Endothelial cell of umbilical vein (primary cell): ENCODE measurements at regions not wholly inside any gene's neighbourhood (a gene's known extent, or its start where the extent isn't known, plus 50 kb on each side); places are given as distances from the start of the nearest gene placed in this dataset.

Source experiments
- BruUV-seq: library from RNA; stranded (reverse); fragments of 400-500 nt; replicated peaks from 2 replicates; lab custom pipeline; 2021; lab: Mats Ljungman, UMichigan
- CTCF ChIA-PET: fragments of 300-600, 350-600 bp; sonication (Branson Sonifier 250); formaldehyde crosslinking; loops from one replicate; lab custom pipeline; 2021; ENCODE audit warnings: antibody characterized with exemption, inconsistent platforms; lab: Charles Lee
- POLR2A ChIA-PET: fragments of 300-600, 350-600 bp; sonication (Branson Sonifier 250); formaldehyde crosslinking; loops from one replicate; lab custom pipeline; 2021; ENCODE audit warnings: antibody characterized with exemption, inconsistent platforms; lab: Charles Lee
- DNase-seq: peaks from one replicate; pipeline ENCODE4 v3.0.0-alpha.2; 2011; ENCODE audit warnings: low read depth, low spot score
- FAIRE-seq: peaks from 2 replicates; lab custom pipeline; 2011; peaks lifted over from hg19 to GRCh38; lab: Jason Lieb, UNC
- H2AFZ ChIP-seq: 2 replicates; pipeline ENCODE4 v1.6.0; 2012; ENCODE audit warnings: low read depth, low read length, control low read depth, inconsistent platforms
- H3K27ac ChIP-seq: 2 replicates; pipeline ENCODE4 v1.5.1; 2011; ENCODE audit warnings: low read depth, mild to moderate bottlenecking, control low read depth, low read length, moderate library complexity; ENCODE audit not compliant: insufficient read depth
- H3K27me3 ChIP-seq, 2 experiments: 2 replicates each; pipeline versions ENCODE4 v1.6.0 to v1.6.1; 2011; ENCODE audit warnings: low read length in 2 of 2, mixed read lengths in 1 of 2; ENCODE audit not compliant: control insufficient read depth in 2 of 2, insufficient read depth in 2 of 2
- H3K36me3 ChIP-seq, 2 experiments: 2 replicates in 1 of 2; 3 replicates in 1 of 2; pipeline ENCODE4 v1.5.1; 2011; ENCODE audit warnings: low read length in 2 of 2, mild to moderate bottlenecking in 1 of 2, moderate library complexity in 1 of 2; ENCODE audit not compliant: control insufficient read depth in 2 of 2, insufficient read depth in 2 of 2; ENCODE audit errors: extremely low read depth in 1 of 2
- H3K4me1 ChIP-seq: 3 replicates; pipeline ENCODE4 v1.5.1; 2011; ENCODE audit warnings: mild to moderate bottlenecking, low read length; ENCODE audit not compliant: control insufficient read depth, insufficient read depth; ENCODE audit errors: extremely low read depth
- H3K4me2 ChIP-seq: 2 replicates; pipeline ENCODE4 v1.6.1; 2011; ENCODE audit warnings: low read length, control low read depth, mixed read lengths; ENCODE audit not compliant: insufficient read depth
- H3K4me3 ChIP-seq, 3 experiments: fragments of 200-600 bp in 1 of 3; sonication (generic), shearing (Covaris generic) in 1 of 3; replicated peaks in 1 of 3; 2 replicates each; pipeline ENCODE4 v1.5.1; 2011 to 2016; ENCODE audit warnings: control low read depth in 3 of 3, low read length in 3 of 3, mild to moderate bottlenecking in 2 of 3, inconsistent platforms in 1 of 3, low read depth in 1 of 3, moderate library complexity in 1 of 3; ENCODE audit not compliant: insufficient read depth in 1 of 3
- H3K79me2 ChIP-seq: 2 replicates; pipeline ENCODE4 v1.6.0; 2012; ENCODE audit warnings: low read length, inconsistent platforms; ENCODE audit not compliant: control insufficient read depth, insufficient read depth
- H3K9ac ChIP-seq: replicated peaks from 2 replicates; pipeline ENCODE3; 2011; ENCODE audit warnings: low read length, control low read depth; ENCODE audit not compliant: insufficient read depth; ENCODE audit errors: extremely low read depth
- H3K9me1 ChIP-seq: replicated peaks from 3 replicates; pipeline ENCODE4 v1.6.0; 2011; ENCODE audit warnings: mild to moderate bottlenecking, low read length; ENCODE audit not compliant: control insufficient read depth, insufficient read depth; ENCODE audit errors: extremely low read depth
- H3K9me3 ChIP-seq: replicated peaks from 2 replicates; pipeline ENCODE4 v1.5.1; 2012; ENCODE audit warnings: low read length, inconsistent platforms; ENCODE audit not compliant: control insufficient read depth, insufficient read depth
- H4K20me1 ChIP-seq: replicated peaks from 2 replicates; pipeline ENCODE3; 2011; ENCODE audit warnings: mild to moderate bottlenecking, low read length; ENCODE audit not compliant: control insufficient read depth, insufficient read depth; ENCODE audit errors: extremely low read depth
- EZH2 ChIP-seq: IDR thresholded peaks from 2 replicates; pipeline ENCODE4 v1.6.1; 2012; ENCODE audit warnings: borderline replicate concordance, low read depth, mild to moderate bottlenecking, moderate library complexity, low read length, inconsistent platforms; ENCODE audit not compliant: severe bottlenecking
- FOS ChIP-seq: IDR thresholded peaks from 2 replicates; pipeline ENCODE4 v1.6.1; 2011; ENCODE audit warnings: mild to moderate bottlenecking, low read length, moderate library complexity, borderline replicate concordance; ENCODE audit not compliant: insufficient read depth
- GATA2 ChIP-seq: IDR thresholded peaks from 2 replicates; pipeline ENCODE4 v1.7.0; 2011; ENCODE audit warnings: low read depth, mild to moderate bottlenecking, moderate library complexity, mixed read lengths, low read length; ENCODE audit not compliant: insufficient read length, insufficient read depth
- JUN ChIP-seq: IDR thresholded peaks from 2 replicates; pipeline ENCODE4 v1.6.1; 2011; ENCODE audit warnings: borderline replicate concordance, low read depth; ENCODE audit not compliant: insufficient read length, insufficient read depth
- MYC ChIP-seq: IDR thresholded peaks from one replicate; pipeline ENCODE4 v1.6.1; 2011; ENCODE audit warnings: mild to moderate bottlenecking, low read depth, low read length
- POLR2A ChIP-seq: IDR thresholded peaks from 2 replicates; pipeline ENCODE4 v1.6.1; 2012; ENCODE audit warnings: low read depth, mild to moderate bottlenecking, control low read depth, low read length
- POLR2AphosphoS5 ChIP-seq: IDR thresholded peaks from 2 replicates; pipeline ENCODE4 v1.6.1; 2012; ENCODE audit warnings: low read depth, mild to moderate bottlenecking, control low read depth, low read length, moderate library complexity; ENCODE audit not compliant: insufficient read depth
- dilution Hi-C: fragments of 300-500 bp; cut with MboI; formaldehyde crosslinking; loops from one replicate; pipeline ENCODE4 v1.15.0; 2019; ENCODE audit warnings: low sequenced_read_pairs; ENCODE audit not compliant: extremely low pct_ligation_motif_present
- intact Hi-C: fragments of 100-400 bp; cut with micrococcal nuclease; formaldehyde crosslinking; loops from one replicate; pipeline ENCODE4 v1.10.0; 2022
- TF ChIP-seq, protein P1 (sequence below), 2 donors: IDR thresholded peaks; 1 replicate in 1 of 2; 2 replicates in 1 of 2; pipeline ENCODE4 v1.5.1; 2011; ENCODE audit warnings: low read length in 2 of 2, mild to moderate bottlenecking in 2 of 2, moderate library complexity in 2 of 2, control low read depth in 1 of 2, inconsistent platforms in 1 of 2, low read depth in 1 of 2; ENCODE audit not compliant: insufficient read depth in 1 of 2; ENCODE audit errors: extremely low read depth in 1 of 2

- no peak overlapping the region for H2AFZ ChIP-seq
- no peak overlapping the region for H3K4me3 ChIP-seq
- no peaks in the 10 kb centered on the region for H3K27me3 ChIP-seq
- no peaks in the 10 kb centered on the region for H3K36me3 ChIP-seq
- no peak overlapping the region for H3K4me2 ChIP-seq
- no peaks in the 10 kb centered on the region for H3K79me2 ChIP-seq
- no peak for FAIRE-seq
- no peaks in the 10 kb centered on the region for H3K9me1 ChIP-seq
- H3K9me3 ChIP-seq = no peaks in the 10 kb centered on the region
- H3K4me1 ChIP-seq = peaks cover 24% of the 10 kb centered on the region
- H3K27ac ChIP-seq = no peak overlapping the region
- ChIA-PET CTCF (no interaction called here), POLR2A (no interaction called here)
- H3K9ac ChIP-seq = no peak overlapping the region
- TF ChIP-seq POLR2AphosphoS5 (no peak), GATA2 (no peak), JUN (no peak), POLR2A (no peak), MYC (no peak), FOS (no peak), EZH2 (no peak)
- TF ChIP-seq, protein P1, sequence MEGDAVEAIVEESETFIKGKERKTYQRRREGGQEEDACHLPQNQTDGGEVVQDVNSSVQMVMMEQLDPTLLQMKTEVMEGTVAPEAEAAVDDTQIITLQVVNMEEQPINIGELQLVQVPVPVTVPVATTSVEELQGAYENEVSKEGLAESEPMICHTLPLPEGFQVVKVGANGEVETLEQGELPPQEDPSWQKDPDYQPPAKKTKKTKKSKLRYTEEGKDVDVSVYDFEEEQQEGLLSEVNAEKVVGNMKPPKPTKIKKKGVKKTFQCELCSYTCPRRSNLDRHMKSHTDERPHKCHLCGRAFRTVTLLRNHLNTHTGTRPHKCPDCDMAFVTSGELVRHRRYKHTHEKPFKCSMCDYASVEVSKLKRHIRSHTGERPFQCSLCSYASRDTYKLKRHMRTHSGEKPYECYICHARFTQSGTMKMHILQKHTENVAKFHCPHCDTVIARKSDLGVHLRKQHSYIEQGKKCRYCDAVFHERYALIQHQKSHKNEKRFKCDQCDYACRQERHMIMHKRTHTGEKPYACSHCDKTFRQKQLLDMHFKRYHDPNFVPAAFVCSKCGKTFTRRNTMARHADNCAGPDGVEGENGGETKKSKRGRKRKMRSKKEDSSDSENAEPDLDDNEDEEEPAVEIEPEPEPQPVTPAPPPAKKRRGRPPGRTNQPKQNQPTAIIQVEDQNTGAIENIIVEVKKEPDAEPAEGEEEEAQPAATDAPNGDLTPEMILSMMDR (IDR thresholded peaks at IDR 0.05; ENCODE audit: extremely low read depth in 1 of 2, insufficient read depth in 1 of 2, low read depth in 1 of 2, low read length in 2 of 2) = no peak
- DNase-seq = no peak
- intact Hi-C loops (loop anchor here (5.0 to 10.0 kb wide), 3 partner anchors 68 to 111 kb away; no protein-coding TSS in a partner anchor), dilution Hi-C loops (no loop called here)
- no peaks in the 10 kb centered on the region for H4K20me1 ChIP-seq
- BruUV-seq = no TSS peak
These were observed 544.1 kb upstream of the AMELY start for GRCh38 chrY:7455626-7456025.
